ENCODE measurements at regions not wholly inside any gene's neighbourhood (a gene's known extent, or its start where the extent isn't known, plus 50 kb on each side); places are given as distances from the start of the nearest gene placed in this dataset.
A peak's percentile ranks its signal among the peaks of the same experiment; 100 is the strongest.
"Not testable (repeated sequence)": the region's sequence is repeated elsewhere in the genome, so short reads cannot be mapped to it uniquely, and the experiment has no call there.

- no peak for DNase-seq
Observed at GRCh38 chr2:8324901-8325300, 357.0 kb upstream of the ID2 start.

- DNase-seq = no peak
Observed at GRCh38 chr2:8327371-8328100, 354.3 kb upstream of the ID2 start.

- no peak for DNase-seq
Observed at GRCh38 chr2:8328217-8328616, 353.6 kb upstream of the ID2 start.

GRCh38 chr2:8329660-8330622, 351.9 kb upstream of the ID2 start:
- peak in 2 of 51 donors; percentile 9 to 13 for DNase-seq

GRCh38 chr2:8331068-8331467, 350.8 kb upstream of the ID2 start:
- no peak for DNase-seq

GRCh38 chr2:8332646-8333045, 349.2 kb upstream of the ID2 start:
- no peak for DNase-seq

GRCh38 chr2:8333177-8333831, 348.6 kb upstream of the ID2 start:
- DNase-seq = no peak

- DNase-seq = not testable (repeated sequence)
Observed at GRCh38 chr2:8333832-8334187, 348.0 kb upstream of the ID2 start.

- DNase-seq = peak in 16 of 51 donors; percentile 6 to 57 (median 28)
Observed at GRCh38 chr2:8334866-8335325, 347.0 kb upstream of the ID2 start.

- no peak for DNase-seq
Observed at GRCh38 chr2:8335801-8336200, 346.1 kb upstream of the ID2 start.

GRCh38 chr2:8337321-8337720, 344.5 kb upstream of the ID2 start:
- no peak for DNase-seq

GRCh38 chr2:8342407-8342806, 339.4 kb upstream of the ID2 start:
- DNase-seq = no peak

GRCh38 chr2:8343031-8343430, 338.8 kb upstream of the ID2 start:
- DNase-seq = no peak

GRCh38 chr2:8344144-8345097, 337.4 kb upstream of the ID2 start:
- DNase-seq = no peak

GRCh38 chr2:8345200-8345599, 336.7 kb upstream of the ID2 start:
- no peak for DNase-seq

GRCh38 chr2:8346208-8346607, 335.6 kb upstream of the ID2 start:
- no peak for DNase-seq

- DNase-seq = no peak
Observed at GRCh38 chr2:8346706-8347430, 335.0 kb upstream of the ID2 start.

GRCh38 chr2:8348911-8349310, 332.9 kb upstream of the ID2 start:
- DNase-seq = not testable (repeated sequence)

- DNase-seq = no peak
Observed at GRCh38 chr2:8352296-8352695, 329.6 kb upstream of the ID2 start.

- no peak for DNase-seq
Observed at GRCh38 chr2:8352989-8353388, 328.9 kb upstream of the ID2 start.

Data from hypothalamus (tissue), 51 donors.